Activated CD4-positive, alpha-beta T cell treated with anti-CD3 and anti-CD28 coated beads, Interleukin-2, amount 50 U/mL, for 16 hours (primary cell): ENCODE measurements at regions not wholly inside any gene's neighbourhood (a gene's known extent, or its start where the extent isn't known, plus 50 kb on each side); places are given as distances from the start of the nearest gene placed in this dataset.
A peak's percentile ranks its signal among the peaks of the same experiment; 100 is the strongest.
"Not testable (repeated sequence)": the region's sequence is repeated elsewhere in the genome, so short reads cannot be mapped to it uniquely, and the experiment has no call there.

Experiments used
- DNase-seq: peaks from one replicate; pipeline ENCODE4 v3.0.0-alpha.2; 2020

DNA sequence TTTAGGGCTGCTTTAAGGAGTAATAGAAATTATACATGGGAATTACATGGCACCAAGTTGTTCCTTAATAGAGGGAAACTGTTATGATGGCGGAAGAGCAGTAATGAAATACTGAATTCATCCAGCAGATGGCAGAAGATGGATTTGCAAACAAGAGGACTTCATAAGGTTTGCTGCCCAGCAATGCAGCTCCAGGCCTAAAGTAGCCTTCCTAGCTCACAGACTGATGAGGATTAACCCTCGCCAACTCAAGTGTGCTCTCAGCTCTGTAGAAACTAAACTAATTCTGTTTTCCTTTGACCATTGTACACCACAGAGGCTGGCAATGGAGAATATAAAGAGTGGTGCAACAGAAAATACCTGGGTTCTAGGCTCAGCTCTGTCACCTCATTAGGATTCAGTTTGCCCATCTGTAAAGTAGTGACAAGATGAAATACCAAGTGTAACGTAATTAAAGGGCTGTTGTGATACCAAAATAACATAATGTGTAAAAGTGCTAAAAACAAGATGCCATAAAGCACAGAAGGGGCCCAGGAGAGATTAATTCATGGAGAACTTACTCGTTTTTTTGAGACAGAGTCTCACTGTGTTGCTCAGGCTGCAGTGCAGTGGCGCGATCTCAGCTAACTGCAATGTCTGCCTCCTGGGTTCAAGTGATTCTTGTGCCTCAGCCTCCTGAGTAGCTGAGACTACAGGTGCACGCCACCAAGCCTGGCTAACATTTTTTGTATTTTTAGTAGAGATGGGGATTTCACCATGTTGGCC is 102.4 kb upstream of the SERBP1 start:
- peak; percentile 34 for DNase-seq

GRCh38 chr1:67534627-67535065 is 104.4 kb upstream of the SERBP1 start:
- DNase-seq = no peak

DNA sequence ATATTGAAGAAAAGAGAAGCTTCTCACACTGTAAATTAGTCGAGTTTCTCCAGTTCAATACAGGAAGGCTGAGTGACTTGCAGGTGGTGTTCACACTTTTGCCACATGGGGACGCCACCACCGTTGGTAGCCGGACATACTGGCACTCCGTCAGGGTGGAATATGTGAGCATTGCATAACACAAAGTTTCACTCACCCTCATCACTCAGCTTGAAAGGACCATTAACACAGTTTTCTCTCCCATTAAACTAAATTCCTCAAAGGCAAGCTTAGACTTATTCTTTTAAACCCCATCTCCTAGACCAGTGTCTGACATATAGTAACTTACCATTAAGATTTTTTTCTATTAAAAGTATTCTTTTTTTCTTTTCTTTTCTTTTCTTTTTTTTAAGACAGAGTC is 105.3 kb upstream of the SERBP1 start:
- DNase-seq = peak; percentile 57

DNA sequence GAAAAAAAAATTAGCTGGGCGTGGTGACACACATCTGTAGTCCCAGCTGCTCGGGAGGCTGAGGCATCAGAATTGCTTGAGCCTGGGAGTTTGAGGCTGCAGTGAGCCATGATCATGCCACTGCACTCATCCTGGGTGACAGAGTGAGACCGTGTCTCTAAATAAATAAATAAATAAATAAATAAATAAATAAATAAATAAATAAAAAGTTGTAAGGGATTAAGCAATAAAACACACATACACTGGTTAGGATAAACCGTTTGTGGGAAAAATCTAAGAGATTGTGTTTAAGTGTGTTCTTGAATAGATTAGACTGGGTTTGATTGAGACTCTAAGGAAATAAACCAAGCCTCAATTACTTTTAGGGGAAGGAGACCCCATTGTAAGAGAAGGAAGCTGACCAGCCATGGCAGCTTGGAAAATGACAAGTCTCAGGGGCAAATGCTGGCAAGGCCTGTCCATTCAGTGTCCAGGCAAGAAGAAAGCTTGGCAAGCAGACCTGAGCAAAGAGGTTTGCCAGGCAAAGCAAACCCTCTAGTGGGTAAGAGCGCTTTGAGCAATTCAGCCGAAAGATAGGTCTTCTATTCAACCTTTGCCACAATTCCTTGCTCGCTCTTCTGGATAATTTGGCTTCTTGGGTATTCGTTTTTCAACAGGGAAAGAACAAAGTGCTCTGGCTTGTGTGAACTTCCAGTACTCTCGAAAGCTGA is 106.9 kb upstream of the SERBP1 start:
- DNase-seq = no peak

- DNase-seq = no peak
Measured at GRCh38 chr1:67537667-67538018, 107.4 kb upstream of the SERBP1 start.

DNA sequence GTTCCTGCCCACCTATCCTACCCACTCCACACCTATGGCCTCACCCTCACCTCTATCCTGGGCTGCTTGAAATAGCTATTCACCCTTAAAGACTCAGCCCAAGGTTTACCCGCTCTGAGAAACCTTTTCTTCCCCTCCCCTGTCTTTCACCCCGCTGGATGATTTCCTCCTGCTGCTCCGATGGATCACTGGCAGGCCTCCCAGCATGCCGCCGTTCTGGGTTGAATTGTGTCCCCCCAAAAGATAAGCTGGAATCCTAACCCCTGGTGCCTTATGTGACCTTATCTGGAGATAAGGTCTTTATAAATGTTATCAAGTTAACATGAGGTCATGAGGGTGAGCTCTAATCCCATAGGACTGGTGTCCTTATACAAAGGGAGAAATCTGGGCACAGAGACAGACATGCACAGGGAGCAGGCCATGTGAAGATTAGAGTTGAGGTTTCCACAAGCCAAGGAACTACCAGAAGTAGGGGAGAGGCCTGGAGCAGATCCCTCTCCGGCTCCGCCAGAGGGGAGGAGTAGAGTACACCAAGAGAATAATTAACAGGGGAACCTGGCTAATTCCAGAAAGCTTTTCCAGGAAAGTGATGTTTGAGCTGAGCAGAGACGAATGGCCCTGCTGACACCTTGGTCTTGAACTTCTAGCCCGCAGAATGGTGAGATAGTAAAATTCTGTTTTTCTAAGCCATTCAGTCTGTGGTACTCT is 110.0 kb upstream of the SERBP1 start:
- DNase-seq = no peak

- DNase-seq = no peak
Measured at GRCh38 chr1:67540733-67541125, 110.5 kb upstream of the SERBP1 start.

- no peak for DNase-seq
Measured at GRCh38 chr1:67542747-67543146, 112.5 kb upstream of the SERBP1 start.

GRCh38 chr1:67544921-67545320 is 114.7 kb upstream of the SERBP1 start:
- no peak for DNase-seq

DNA sequence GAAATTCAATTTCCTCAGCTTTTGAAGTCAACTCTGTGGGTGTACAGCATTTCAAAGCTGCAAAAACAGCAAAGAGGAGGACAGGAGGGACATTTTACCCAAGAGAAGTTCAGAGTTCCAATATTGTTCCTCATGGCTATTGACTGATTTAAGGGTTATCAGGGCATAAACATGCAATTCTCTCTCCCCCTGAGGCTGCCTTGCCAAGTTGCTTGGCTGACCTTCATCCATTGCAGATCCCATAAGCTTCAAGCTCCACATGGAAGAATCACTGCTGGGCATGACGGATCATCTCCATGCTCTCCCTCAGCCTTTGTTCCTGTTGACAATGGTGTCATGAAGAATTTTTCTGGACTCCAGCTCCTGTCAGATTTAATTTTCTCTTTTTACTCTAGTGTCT is 115.2 kb upstream of the SERBP1 start:
- no peak for DNase-seq

DNA sequence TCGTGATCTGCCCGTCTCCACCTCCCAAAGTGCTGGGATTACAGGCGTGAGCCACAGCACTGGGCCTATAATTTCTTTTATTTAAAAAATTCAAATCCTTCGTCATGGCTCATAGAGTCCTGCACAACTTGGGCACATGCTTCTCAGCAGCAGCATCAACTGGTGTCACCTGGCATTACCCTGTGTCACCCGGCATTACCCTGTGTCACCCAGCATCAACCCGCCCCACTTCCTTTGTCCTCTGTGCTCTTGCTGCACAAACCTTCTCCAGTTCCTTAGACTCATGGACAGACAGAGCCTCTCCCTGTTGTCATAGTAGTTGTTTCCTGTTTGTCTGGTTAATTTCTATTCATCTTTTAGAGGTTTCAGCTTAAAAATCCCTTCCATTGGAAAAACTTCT is 121.2 kb upstream of the SERBP1 start:
- no peak for DNase-seq

DNA sequence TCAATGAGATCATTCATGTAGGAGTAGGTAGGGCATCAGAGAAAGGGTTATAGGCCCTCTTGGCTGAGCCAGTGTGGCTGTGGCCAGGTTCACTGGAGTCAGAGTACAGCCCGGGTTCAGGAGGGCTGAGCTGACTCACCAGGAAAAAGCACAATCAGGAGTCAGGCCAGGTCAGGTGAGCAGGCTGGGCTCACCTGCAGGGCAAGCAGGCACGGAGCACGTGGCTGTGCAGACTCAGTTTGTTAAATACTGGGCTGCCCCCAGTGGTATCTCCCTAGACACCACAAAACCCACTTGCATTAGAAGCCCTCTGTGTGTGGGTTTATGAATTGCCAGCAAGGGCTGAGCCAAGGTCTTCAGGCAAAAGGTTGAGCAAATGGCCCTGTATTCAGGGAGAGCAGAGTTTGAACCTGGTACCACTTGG is 122.1 kb upstream of the SERBP1 start:
- no peak for DNase-seq

- not testable (repeated sequence) for DNase-seq
Measured at GRCh38 chr1:67554204-67554603, 124.0 kb upstream of the SERBP1 start.

DNA sequence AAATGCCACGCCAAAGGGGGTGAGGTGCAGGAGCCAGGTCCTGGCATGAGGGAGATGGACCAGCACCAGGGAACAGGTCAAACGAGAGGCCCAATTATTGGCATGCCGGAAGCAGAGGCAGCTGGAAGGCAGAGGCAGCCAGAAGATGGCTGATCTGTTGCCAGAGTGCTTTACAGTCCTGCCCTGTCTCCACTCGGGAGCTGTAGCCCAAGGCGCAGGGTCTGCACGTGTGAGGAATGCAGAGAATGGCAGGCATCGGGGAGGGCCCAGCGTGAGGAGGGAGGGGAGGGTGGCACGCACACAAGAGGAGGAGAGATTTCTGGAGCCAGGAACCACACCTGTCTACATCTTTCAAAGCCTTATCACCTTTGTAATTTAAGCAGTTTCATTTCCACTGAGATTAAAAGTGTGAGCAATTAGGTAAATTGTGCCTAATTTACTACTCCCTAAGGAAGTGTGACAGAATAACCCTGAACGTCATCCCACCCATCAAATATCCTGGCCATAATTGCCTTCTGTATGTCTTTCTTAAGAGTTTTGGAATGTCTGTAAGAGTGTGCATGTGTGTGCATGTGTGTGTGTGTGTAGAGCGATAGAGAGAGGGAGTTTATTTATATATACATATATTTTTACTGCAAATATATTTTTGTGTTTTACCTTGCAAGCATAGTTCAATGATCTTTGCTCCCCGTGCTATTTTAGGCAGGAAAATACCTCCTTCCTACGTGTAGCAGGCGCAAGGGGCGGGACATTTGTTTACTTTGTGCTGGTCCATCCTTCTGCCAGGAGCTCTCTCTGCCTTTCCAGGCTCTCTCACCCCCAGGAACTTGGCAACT is 125.5 kb upstream of the SERBP1 start:
- no peak for DNase-seq

- DNase-seq = no peak
Measured at GRCh38 chr1:67556297-67556900, 126.2 kb upstream of the SERBP1 start.

GRCh38 chr1:67557696-67558448 is 127.1 kb upstream of the GADD45A start:
- DNase-seq = no peak

- no peak for DNase-seq
Measured at GRCh38 chr1:67558449-67559193, 126.4 kb upstream of the GADD45A start.

GRCh38 chr1:67559222-67559700 is 125.7 kb upstream of the GADD45A start:
- DNase-seq = no peak

GRCh38 chr1:67560580-67561255 is 124.3 kb upstream of the GADD45A start:
- no peak for DNase-seq

- DNase-seq = peak; percentile 82
Measured at GRCh38 chr1:67561704-67562113, 123.3 kb upstream of the GADD45A start.
